Erythroblast (primary cell): ENCODE measurements at regions not wholly inside any gene's neighbourhood (a gene's known extent, or its start where the extent isn't known, plus 50 kb on each side); places are given as distances from the start of the nearest gene placed in this dataset.

Experiments used
- GATA1 ChIP-seq: IDR thresholded peaks from 2 replicates; pipeline ENCODE4 v1.6.1; 2011; ENCODE audit warnings: low read depth, mild to moderate bottlenecking, control low read depth, low read length, moderate library complexity
- POLR2A ChIP-seq: IDR thresholded peaks from 2 replicates; pipeline ENCODE4 v1.6.1; 2011; ENCODE audit warnings: mild to moderate bottlenecking, low read length

GRCh38 chr2:239693330-239693729 lies 292.5 kb upstream of the HDAC4 start:
- TF ChIP-seq POLR2A (no peak), GATA1 (no peak)
